ENCODE measurements at regions not wholly inside any gene's neighbourhood (a gene's known extent, or its start where the extent isn't known, plus 50 kb on each side); places are given as distances from the start of the nearest gene placed in this dataset.

DNA sequence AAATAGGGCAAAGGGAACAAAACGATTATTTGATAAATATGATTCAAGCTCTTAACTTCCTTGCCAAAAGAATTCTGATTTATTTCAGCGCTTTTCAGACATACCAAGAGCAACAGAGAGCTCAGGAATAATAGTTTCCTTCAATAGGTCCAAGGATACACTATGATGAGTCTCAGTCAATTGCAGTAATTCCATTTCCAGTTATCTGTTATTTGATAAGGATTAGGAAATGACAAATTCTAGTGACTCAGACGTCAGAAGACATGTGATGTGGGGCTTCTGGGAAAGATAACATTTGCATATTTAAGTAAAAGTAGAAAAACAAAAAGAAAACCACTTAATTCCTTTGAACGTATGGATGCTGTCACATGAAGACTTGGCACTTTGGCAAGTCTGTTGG lies 1250.8 kb upstream of the CDH18 start:
- Histone ChIP-seq H3K9me3 (ENCODE audit: low read depth, low read length, poor library complexity, severe bottlenecking) (no peaks in the 10 kb centered on the region), H3K36me3 (ENCODE audit: insufficient read depth, low read length, poor library complexity, severe bottlenecking) (no peaks in the 10 kb centered on the region), H3K4me3 (ENCODE audit: low read depth, low read length, poor library complexity, severe bottlenecking) (no peak overlapping the region), H3K27ac (ENCODE audit: low read depth, low read length, poor library complexity, severe bottlenecking) (no peak overlapping the region), H3K27me3 (replicated peaks; ENCODE audit: insufficient read depth, low read depth, low read length, poor library complexity) (no peaks in the 10 kb centered on the region), H3K4me1 (ENCODE audit: insufficient read depth, low read length, poor library complexity, severe bottlenecking) (peaks cover 22% of the 10 kb centered on the region)
- BruUV-seq (replicated peaks) = no TSS peak
- ChIA-PET POLR2A (ENCODE audit: low non-redundant PET) (interaction anchor here (0.7 kb wide), 1 partner anchor 86 kb away, joined by 5 read pairs; no protein-coding TSS in a partner anchor), CTCF (interaction anchor here (0.6 kb wide), 1 partner anchor 12 kb away, joined by 6 read pairs; no protein-coding TSS in a partner anchor)
- no peak for TF ChIP-seq EZH2 (IDR thresholded peaks at IDR 0.05; ENCODE audit: borderline replicate concordance, low read depth, low read length, poor library complexity, severe bottlenecking)
- TF ChIP-seq, protein P1, sequence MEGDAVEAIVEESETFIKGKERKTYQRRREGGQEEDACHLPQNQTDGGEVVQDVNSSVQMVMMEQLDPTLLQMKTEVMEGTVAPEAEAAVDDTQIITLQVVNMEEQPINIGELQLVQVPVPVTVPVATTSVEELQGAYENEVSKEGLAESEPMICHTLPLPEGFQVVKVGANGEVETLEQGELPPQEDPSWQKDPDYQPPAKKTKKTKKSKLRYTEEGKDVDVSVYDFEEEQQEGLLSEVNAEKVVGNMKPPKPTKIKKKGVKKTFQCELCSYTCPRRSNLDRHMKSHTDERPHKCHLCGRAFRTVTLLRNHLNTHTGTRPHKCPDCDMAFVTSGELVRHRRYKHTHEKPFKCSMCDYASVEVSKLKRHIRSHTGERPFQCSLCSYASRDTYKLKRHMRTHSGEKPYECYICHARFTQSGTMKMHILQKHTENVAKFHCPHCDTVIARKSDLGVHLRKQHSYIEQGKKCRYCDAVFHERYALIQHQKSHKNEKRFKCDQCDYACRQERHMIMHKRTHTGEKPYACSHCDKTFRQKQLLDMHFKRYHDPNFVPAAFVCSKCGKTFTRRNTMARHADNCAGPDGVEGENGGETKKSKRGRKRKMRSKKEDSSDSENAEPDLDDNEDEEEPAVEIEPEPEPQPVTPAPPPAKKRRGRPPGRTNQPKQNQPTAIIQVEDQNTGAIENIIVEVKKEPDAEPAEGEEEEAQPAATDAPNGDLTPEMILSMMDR (conservative IDR thresholded peaks at IDR 0.05; ENCODE audit: low read depth, low read length) = no peak
- peak; percentile 11 for DNase-seq (ENCODE audit: low spot score)
- intact Hi-C loops (cut with micrococcal nuclease; ENCODE audit: unreplicated experiment) = no loop called here

DNA sequence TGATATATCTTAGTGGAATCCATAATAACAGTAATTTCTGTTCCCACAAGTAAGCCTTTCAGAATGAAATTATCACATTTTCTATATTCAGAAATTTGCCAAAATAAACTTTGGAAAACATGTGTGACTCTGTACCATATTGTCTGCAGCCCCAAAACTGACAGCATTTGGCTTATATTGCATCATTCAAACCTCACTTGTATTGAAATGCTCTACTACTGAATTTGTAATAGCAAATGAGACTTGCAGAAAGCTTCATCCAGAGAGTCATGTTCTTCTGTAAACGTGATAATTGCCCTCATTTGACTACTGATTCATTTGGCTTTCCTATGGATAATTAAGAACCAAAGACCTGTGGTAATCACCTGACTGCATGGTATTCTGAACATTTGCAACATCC lies 1249.5 kb upstream of the CDH18 start:
- Histone ChIP-seq H3K36me3 (ENCODE audit: insufficient read depth, low read length, poor library complexity, severe bottlenecking) (no peaks in the 10 kb centered on the region), H3K4me1 (ENCODE audit: insufficient read depth, low read length, poor library complexity, severe bottlenecking) (peaks cover 22% of the 10 kb centered on the region), H3K9me3 (ENCODE audit: low read depth, low read length, poor library complexity, severe bottlenecking) (no peaks in the 10 kb centered on the region), H3K27me3 (replicated peaks; ENCODE audit: insufficient read depth, low read depth, low read length, poor library complexity) (no peaks in the 10 kb centered on the region), H3K4me3 (ENCODE audit: low read depth, low read length, poor library complexity, severe bottlenecking) (no peak overlapping the region), H3K27ac (ENCODE audit: low read depth, low read length, poor library complexity, severe bottlenecking) (peak overlapping the region; percentile 82)
- peak; percentile 76 for DNase-seq (ENCODE audit: low spot score)
- ChIA-PET CTCF (no interaction called here), POLR2A (ENCODE audit: low non-redundant PET) (interaction anchor here (0.6 kb wide), 1 partner anchor 16 kb away, joined by 3 read pairs; no protein-coding TSS in a partner anchor)
- BruUV-seq (replicated peaks) = no TSS peak
- intact Hi-C loops (cut with micrococcal nuclease; ENCODE audit: unreplicated experiment) = loop anchor here (2.0 kb wide), 2 partner anchors 85 to 265 kb away; no protein-coding TSS in a partner anchor
- TF ChIP-seq, protein P1 (conservative IDR thresholded peaks at IDR 0.05; ENCODE audit: low read depth, low read length) = no peak
- TF ChIP-seq EZH2 (IDR thresholded peaks at IDR 0.05; ENCODE audit: borderline replicate concordance, low read depth, low read length, poor library complexity, severe bottlenecking) = no peak

GRCh38 chr5:21236971-21237427 lies 1249.0 kb upstream of the CDH18 start:
- no peaks in the 10 kb centered on the region for H3K36me3 ChIP-seq (ENCODE audit: insufficient read depth, low read length, poor library complexity, severe bottlenecking)
- intact Hi-C loops (cut with micrococcal nuclease; ENCODE audit: unreplicated experiment) = loop anchor here (2.0 kb wide), 2 partner anchors 84 to 264 kb away; no protein-coding TSS in a partner anchor
- no TSS peak for BruUV-seq (replicated peaks)
- peaks cover 22% of the 10 kb centered on the region for H3K4me1 ChIP-seq (ENCODE audit: insufficient read depth, low read length, poor library complexity, severe bottlenecking)
- H3K27ac ChIP-seq (ENCODE audit: low read depth, low read length, poor library complexity, severe bottlenecking) = peak overlapping the region; percentile 82
- CTCF ChIA-PET = no interaction called here
- peak; percentile 83 for DNase-seq (ENCODE audit: low spot score)
- TF ChIP-seq, protein P1 (conservative IDR thresholded peaks at IDR 0.05; ENCODE audit: low read depth, low read length) = no peak
- TF ChIP-seq EZH2 (IDR thresholded peaks at IDR 0.05; ENCODE audit: borderline replicate concordance, low read depth, low read length, poor library complexity, severe bottlenecking) = no peak
- no peaks in the 10 kb centered on the region for H3K27me3 ChIP-seq (replicated peaks; ENCODE audit: insufficient read depth, low read depth, low read length, poor library complexity)
- H3K9me3 ChIP-seq (ENCODE audit: low read depth, low read length, poor library complexity, severe bottlenecking) = no peaks in the 10 kb centered on the region
- no peak overlapping the region for H3K4me3 ChIP-seq (ENCODE audit: low read depth, low read length, poor library complexity, severe bottlenecking)
- POLR2A ChIA-PET (ENCODE audit: low non-redundant PET) = interaction anchor here (0.6 kb wide), 1 partner anchor 16 kb away, joined by 3 read pairs; no protein-coding TSS in a partner anchor

Measured in A673 (cell line).